Activated CD8-positive, alpha-beta memory T cell treated with anti-CD3 and anti-CD28 coated beads, Interleukin-2, amount 50 U/mL, for 4 hours (primary cell): ENCODE measurements at regions not wholly inside any gene's neighbourhood (a gene's known extent, or its start where the extent isn't known, plus 50 kb on each side); places are given as distances from the start of the nearest gene placed in this dataset.

Source experiments
- DNase-seq: peaks from one replicate; pipeline ENCODE4 v3.0.0-alpha.2; 2020

GRCh38 chr12:111173391-111173790 lies 195.5 kb downstream of the PHETA1 start:
- DNase-seq, result no peak

GRCh38 chr12:111172786-111173185 lies 196.1 kb downstream of the PHETA1 start:
- DNase-seq, result no peak

GRCh38 chr12:111171832-111172231 lies 197.1 kb downstream of the PHETA1 start:
- DNase-seq, result no peak

GRCh38 chr12:111171345-111171744 lies 197.6 kb downstream of the PHETA1 start:
- DNase-seq, result no peak

GRCh38 chr12:111170543-111170942 lies 198.4 kb downstream of the PHETA1 start:
- no peak for DNase-seq

- DNase-seq, result no peak
These were observed 199.4 kb downstream of the PHETA1 start for GRCh38 chr12:111169456-111169855.

GRCh38 chr12:111169032-111169431 lies 199.9 kb downstream of the PHETA1 start:
- no peak for DNase-seq

GRCh38 chr12:111168009-111168900 lies 200.6 kb downstream of the PHETA1 start:
- DNase-seq, result no peak

- DNase-seq, result no peak
These were observed 201.9 kb downstream of the PHETA1 start for GRCh38 chr12:111166779-111167540.

GRCh38 chr12:111164833-111165525 lies 203.9 kb downstream of the PHETA1 start:
- no peak for DNase-seq

- DNase-seq, result no peak
These were observed 205.5 kb downstream of the PHETA1 start for GRCh38 chr12:111163422-111163821.

GRCh38 chr12:111161898-111162297 lies 207.0 kb downstream of the PHETA1 start:
- no peak for DNase-seq

GRCh38 chr12:111160350-111161241 lies 208.3 kb downstream of the PHETA1 start:
- no peak for DNase-seq

GRCh38 chr12:111158992-111159391 lies 209.9 kb downstream of the PHETA1 start:
- no peak for DNase-seq

- DNase-seq, result no peak
These were observed 211.4 kb downstream of the PHETA1 start for GRCh38 chr12:111157486-111157885.

GRCh38 chr12:111156304-111156703 lies 212.6 kb downstream of the PHETA1 start:
- DNase-seq, result no peak

GRCh38 chr12:111155521-111155920 lies 213.4 kb downstream of the PHETA1 start:
- DNase-seq, result no peak

GRCh38 chr12:111155020-111155419 lies 213.9 kb downstream of the PHETA1 start:
- DNase-seq, result no peak

- DNase-seq, result no peak
These were observed 214.6 kb downstream of the PHETA1 start for GRCh38 chr12:111154147-111154834.

GRCh38 chr12:111152561-111152960 lies 216.3 kb downstream of the PHETA1 start:
- no peak for DNase-seq
